Loucy (cell line): ENCODE measurements at regions not wholly inside any gene's neighbourhood (a gene's known extent, or its start where the extent isn't known, plus 50 kb on each side); places are given as distances from the start of the nearest gene placed in this dataset.

Experiments
- EZH2phosphoT487 ChIP-seq: fragments of 200-600 bp; IDR thresholded peaks from 2 replicates; pipeline ENCODE4 v1.6.1; 2018; ENCODE audit warnings: antibody characterized with exemption, mild to moderate bottlenecking, moderate library complexity, borderline replicate concordance
- TF ChIP-seq, protein P1 (sequence below): fragments of 200-600 bp; sonication (generic); conservative IDR thresholded peaks from 2 replicates; pipeline ENCODE4 v1.5.1; 2014; ENCODE audit warnings: mild to moderate bottlenecking, antibody characterized with exemption, low read length

DNA sequence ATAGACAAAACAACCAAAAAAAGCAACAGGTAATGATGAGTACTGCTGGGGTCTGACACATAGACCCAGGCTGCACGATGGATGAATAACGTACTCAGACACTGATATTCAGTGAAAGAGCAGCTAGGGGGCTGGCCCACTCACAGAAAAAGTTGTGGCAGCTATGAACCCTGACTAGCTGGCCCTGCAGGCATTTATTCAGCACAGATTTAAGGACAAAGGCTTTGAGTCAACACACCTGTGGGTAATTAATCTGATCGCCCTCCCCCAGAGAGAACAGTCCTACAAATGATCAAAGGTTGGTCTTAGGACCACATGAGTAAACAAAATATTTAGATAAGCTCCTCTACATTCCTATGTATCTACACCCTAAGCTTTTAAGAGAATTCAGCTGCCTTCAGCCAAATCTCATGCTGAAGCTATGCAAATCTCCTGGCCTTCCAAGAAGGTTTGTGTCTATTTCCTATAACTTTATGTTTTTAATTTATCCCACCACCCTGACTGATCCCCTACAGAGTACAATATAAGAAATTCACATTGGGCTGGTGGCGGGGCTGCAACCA lies 81.7 kb upstream of the NXT1 start:
- TF ChIP-seq, protein P1, sequence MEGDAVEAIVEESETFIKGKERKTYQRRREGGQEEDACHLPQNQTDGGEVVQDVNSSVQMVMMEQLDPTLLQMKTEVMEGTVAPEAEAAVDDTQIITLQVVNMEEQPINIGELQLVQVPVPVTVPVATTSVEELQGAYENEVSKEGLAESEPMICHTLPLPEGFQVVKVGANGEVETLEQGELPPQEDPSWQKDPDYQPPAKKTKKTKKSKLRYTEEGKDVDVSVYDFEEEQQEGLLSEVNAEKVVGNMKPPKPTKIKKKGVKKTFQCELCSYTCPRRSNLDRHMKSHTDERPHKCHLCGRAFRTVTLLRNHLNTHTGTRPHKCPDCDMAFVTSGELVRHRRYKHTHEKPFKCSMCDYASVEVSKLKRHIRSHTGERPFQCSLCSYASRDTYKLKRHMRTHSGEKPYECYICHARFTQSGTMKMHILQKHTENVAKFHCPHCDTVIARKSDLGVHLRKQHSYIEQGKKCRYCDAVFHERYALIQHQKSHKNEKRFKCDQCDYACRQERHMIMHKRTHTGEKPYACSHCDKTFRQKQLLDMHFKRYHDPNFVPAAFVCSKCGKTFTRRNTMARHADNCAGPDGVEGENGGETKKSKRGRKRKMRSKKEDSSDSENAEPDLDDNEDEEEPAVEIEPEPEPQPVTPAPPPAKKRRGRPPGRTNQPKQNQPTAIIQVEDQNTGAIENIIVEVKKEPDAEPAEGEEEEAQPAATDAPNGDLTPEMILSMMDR = no peak
- TF ChIP-seq EZH2phosphoT487 = no peak
